SU-DHL-6 (cell line): ENCODE measurements at regions not wholly inside any gene's neighbourhood (a gene's known extent, or its start where the extent isn't known, plus 50 kb on each side); places are given as distances from the start of the nearest gene placed in this dataset.

ENCODE experiments used
- EZH2phosphoT487 ChIP-seq: fragments of 200-600 bp; sonication (generic), shearing (Covaris generic); conservative IDR thresholded peaks from 2 replicates; pipeline ENCODE4 v1.6.1; 2018; ENCODE audit warnings: mild to moderate bottlenecking, antibody characterized with exemption, low read length, moderate library complexity, mixed read lengths
- TF ChIP-seq, protein P1 (sequence below): fragments of 200-600 bp; sonication (generic); IDR thresholded peaks from one replicate; pipeline ENCODE4 v1.5.1; 2017; ENCODE audit warnings: antibody characterized with exemption, mild to moderate bottlenecking, low read length, moderate library complexity; ENCODE audit not compliant: insufficient read depth, poor library complexity, severe bottlenecking

DNA sequence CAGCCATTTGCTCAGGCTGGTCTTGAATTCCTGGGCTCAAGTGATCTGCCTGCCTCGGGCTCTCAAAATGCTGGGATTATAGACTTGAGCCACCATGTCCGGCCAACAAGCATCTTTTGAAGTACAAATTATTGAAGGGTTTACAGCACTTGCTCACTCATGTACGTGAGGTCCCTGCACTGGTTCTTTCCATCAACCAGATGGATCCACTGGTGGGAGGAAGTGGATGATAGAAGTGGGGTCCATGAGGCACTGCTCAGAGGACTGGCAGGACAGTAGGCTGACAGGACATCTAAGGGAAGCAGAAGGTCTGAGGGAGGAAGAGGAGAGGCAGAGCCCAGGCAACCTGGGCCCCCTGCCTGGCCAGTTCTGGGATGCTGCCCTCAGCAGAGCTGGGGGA lies 109.2 kb upstream of the NXT1 start:
- TF ChIP-seq, protein P1, sequence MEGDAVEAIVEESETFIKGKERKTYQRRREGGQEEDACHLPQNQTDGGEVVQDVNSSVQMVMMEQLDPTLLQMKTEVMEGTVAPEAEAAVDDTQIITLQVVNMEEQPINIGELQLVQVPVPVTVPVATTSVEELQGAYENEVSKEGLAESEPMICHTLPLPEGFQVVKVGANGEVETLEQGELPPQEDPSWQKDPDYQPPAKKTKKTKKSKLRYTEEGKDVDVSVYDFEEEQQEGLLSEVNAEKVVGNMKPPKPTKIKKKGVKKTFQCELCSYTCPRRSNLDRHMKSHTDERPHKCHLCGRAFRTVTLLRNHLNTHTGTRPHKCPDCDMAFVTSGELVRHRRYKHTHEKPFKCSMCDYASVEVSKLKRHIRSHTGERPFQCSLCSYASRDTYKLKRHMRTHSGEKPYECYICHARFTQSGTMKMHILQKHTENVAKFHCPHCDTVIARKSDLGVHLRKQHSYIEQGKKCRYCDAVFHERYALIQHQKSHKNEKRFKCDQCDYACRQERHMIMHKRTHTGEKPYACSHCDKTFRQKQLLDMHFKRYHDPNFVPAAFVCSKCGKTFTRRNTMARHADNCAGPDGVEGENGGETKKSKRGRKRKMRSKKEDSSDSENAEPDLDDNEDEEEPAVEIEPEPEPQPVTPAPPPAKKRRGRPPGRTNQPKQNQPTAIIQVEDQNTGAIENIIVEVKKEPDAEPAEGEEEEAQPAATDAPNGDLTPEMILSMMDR: no peak
- no peak for TF ChIP-seq EZH2phosphoT487
